ENCODE measurements at regions not wholly inside any gene's neighbourhood (a gene's known extent, or its start where the extent isn't known, plus 50 kb on each side); places are given as distances from the start of the nearest gene placed in this dataset.
A peak's percentile ranks its signal among the peaks of the same experiment; 100 is the strongest.

DNA sequence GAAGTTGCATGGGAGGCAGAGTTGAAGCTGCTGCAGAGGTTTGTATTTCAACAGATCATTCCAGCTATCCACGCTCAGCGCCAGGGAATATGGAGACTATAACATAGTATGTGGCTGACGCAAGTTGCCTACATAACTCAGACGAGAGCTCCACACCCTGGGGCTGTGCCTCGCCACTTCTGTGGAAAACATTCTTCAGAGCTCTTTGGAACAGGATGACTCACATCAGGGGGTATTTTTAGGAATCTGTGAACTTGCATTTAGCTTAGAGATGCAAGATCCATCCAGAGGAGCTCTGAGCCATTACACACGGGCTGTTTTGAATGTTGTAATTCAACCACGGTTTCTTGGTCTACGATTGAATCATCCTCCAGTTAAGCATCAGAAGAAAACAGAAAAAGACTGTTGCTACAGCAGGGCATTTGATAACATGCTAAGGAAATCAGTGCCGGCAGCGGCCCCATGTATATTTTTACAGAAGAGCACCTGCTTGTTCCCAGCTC, 481.5 kb upstream of the AKR1E2 start:
- POLR2A ChIA-PET (ENCODE audit: low non-redundant PET), result interaction anchor here (1.1 kb wide), 1 partner anchor 559 kb away, joined by 3 read pairs; the partner anchor contains the start of gene KLF6
- CTCF ChIA-PET, result interaction anchor here (0.6 to 1.1 kb wide), 3 partner anchors 10 to 424 kb away, joined by 3 read pairs; no protein-coding TSS in a partner anchor
- peak; percentile 94 for DNase-seq (ENCODE audit: low spot score)
- TF ChIP-seq, protein P1, sequence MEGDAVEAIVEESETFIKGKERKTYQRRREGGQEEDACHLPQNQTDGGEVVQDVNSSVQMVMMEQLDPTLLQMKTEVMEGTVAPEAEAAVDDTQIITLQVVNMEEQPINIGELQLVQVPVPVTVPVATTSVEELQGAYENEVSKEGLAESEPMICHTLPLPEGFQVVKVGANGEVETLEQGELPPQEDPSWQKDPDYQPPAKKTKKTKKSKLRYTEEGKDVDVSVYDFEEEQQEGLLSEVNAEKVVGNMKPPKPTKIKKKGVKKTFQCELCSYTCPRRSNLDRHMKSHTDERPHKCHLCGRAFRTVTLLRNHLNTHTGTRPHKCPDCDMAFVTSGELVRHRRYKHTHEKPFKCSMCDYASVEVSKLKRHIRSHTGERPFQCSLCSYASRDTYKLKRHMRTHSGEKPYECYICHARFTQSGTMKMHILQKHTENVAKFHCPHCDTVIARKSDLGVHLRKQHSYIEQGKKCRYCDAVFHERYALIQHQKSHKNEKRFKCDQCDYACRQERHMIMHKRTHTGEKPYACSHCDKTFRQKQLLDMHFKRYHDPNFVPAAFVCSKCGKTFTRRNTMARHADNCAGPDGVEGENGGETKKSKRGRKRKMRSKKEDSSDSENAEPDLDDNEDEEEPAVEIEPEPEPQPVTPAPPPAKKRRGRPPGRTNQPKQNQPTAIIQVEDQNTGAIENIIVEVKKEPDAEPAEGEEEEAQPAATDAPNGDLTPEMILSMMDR (conservative IDR thresholded peaks at IDR 0.05; ENCODE audit: low read depth), result peak; percentile 30; the same call in 1 of the 2 replicates
- H3K27ac ChIP-seq, result peak overlapping the region; percentile 87

DNA sequence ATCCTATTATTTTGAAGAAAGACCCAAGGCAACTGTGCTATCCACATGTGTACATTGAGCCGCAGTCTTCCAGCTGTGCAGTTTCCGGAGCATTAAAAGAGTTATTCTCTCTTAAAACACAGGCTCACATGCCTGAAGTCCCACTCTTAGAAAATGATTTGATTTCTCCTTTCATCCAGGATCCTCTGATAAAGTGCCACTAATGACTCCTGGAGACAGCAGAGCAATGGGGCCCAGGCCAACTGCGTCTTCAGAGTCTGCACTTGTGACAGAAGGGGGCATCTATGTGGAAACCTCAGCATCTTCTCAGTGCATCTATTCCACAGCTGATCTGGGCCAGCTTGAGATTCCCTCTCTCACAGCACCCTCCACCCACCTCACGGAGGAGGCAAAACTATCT, 482.1 kb upstream of the AKR1E2 start:
- TF ChIP-seq, protein P1 (conservative IDR thresholded peaks at IDR 0.05; ENCODE audit: low read depth), result no peak
- DNase-seq (ENCODE audit: low spot score), result no peak
- H3K27ac ChIP-seq, result peak overlapping the region; percentile 87
- POLR2A ChIA-PET (ENCODE audit: low non-redundant PET), result interaction anchor here (0.7 to 1.1 kb wide), 2 partner anchors 126 to 559 kb away, joined by 3 read pairs; partner anchors contain the start of gene KLF6
- CTCF ChIA-PET, result interaction anchor here (0.6 to 1.1 kb wide), 3 partner anchors 10 to 482 kb away, joined by 3 to 8 read pairs (median 3); partner anchors contain the start of gene AKR1E2

DNA sequence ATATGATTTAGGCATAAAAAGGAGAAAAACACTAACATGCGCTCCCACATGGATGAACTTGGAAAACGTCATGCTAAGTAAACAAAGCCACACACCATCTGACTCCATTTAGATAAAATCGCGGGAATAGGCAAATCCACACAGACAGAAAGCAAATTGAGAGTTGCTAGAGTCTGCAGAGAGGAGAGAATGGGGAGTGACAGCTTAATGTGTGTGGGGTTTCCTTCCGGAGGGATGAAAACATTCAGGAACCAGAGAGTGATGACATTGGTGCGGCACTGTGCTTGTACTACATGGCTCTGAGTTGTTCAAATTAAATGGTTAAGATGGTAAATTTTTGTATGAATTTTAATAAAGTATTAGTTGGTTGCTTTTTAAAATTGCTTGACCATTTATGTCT, 482.9 kb upstream of the AKR1E2 start:
- no peak overlapping the region for H3K27ac ChIP-seq
- ChIA-PET POLR2A (ENCODE audit: low non-redundant PET) (no interaction called here), CTCF (interaction anchor here (0.7 kb wide), 1 partner anchor 275 kb away, joined by 3 read pairs; no protein-coding TSS in a partner anchor)
- TF ChIP-seq, protein P1 (conservative IDR thresholded peaks at IDR 0.05; ENCODE audit: low read depth), result no peak
- no peak for DNase-seq (ENCODE audit: low spot score)

DNA sequence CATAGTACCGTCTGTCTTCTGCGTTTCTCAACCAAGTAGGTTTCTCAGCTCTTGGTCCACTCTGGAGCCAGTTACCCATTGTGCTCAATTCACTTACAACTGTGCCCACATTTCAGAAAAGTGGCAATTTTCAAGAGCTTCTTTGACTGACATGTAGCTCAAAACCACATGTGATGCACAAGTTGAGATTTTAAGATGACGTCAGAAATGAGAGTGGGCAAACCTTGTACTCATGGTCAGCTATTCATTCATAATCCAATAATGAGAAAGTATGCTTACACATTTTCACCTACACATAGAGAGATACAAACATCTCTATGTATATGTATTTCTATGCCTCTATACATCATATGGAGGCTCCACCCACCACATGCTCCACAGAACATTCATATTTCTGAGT, 487.2 kb upstream of the AKR1E2 start:
- CTCF ChIA-PET, result interaction anchor here (0.6 kb wide), 1 partner anchor 174 kb away, joined by 4 read pairs; no protein-coding TSS in a partner anchor
- TF ChIP-seq, protein P1 (conservative IDR thresholded peaks at IDR 0.05; ENCODE audit: low read depth), result no peak
- H3K27ac ChIP-seq, result no peak overlapping the region
- POLR2A ChIA-PET (ENCODE audit: low non-redundant PET), result no interaction called here
- no peak for DNase-seq (ENCODE audit: low spot score)

DNA sequence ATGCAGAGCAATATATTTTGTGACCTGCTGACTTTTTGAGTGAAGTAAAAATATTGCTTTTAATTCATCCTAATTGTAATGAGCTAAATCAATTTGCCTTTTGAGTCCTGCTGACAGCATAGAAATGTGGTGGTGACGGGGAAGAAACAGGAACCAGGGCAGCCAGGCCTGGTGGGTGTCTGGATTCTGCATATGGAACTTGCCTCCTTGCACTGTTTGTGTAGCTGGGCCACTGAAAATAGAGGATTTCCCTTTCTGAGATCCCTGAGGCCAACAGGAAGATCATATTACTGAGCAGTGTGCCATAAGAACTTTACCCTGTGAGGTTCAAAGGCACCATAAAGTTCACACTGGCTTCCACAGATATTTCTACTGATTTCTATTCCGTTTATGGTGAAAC, 488.4 kb upstream of the AKR1E2 start:
- no peak overlapping the region for H3K27ac ChIP-seq
- no peak for DNase-seq (ENCODE audit: low spot score)
- TF ChIP-seq, protein P1 (conservative IDR thresholded peaks at IDR 0.05; ENCODE audit: low read depth), result no peak
- POLR2A ChIA-PET (ENCODE audit: low non-redundant PET), result no interaction called here
- CTCF ChIA-PET, result interaction anchor here (0.6 kb wide), 1 partner anchor 372 kb away, joined by 5 read pairs; no protein-coding TSS in a partner anchor

DNA sequence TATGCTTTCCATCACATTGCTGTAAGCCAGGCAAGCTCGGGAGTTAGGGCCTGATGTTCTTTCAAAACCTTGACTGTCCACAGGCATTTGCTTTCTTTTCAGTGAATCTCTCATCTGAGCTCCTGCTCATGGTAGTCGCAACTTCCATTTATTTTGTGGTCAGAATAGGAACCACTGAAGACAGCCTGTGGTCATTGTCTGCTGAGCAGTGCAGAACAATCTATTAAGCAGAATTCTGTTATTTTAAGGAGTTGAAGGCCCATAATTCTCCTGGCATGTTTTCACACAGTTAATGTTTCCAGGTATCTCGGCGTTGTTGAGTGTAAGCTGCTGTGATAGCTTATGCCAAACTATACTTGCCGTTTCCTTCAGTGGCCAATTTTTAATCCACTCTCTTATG, 491.1 kb upstream of the AKR1E2 start:
- no peak overlapping the region for H3K27ac ChIP-seq
- CTCF ChIA-PET, result no interaction called here
- POLR2A ChIA-PET (ENCODE audit: low non-redundant PET), result no interaction called here
- TF ChIP-seq, protein P1 (conservative IDR thresholded peaks at IDR 0.05; ENCODE audit: low read depth), result no peak
- no peak for DNase-seq (ENCODE audit: low spot score)

Measured in RWPE1 (cell line).